ENCODE measurements at regions not wholly inside any gene's neighbourhood (a gene's known extent, or its start where the extent isn't known, plus 50 kb on each side); places are given as distances from the start of the nearest gene placed in this dataset.

DNA sequence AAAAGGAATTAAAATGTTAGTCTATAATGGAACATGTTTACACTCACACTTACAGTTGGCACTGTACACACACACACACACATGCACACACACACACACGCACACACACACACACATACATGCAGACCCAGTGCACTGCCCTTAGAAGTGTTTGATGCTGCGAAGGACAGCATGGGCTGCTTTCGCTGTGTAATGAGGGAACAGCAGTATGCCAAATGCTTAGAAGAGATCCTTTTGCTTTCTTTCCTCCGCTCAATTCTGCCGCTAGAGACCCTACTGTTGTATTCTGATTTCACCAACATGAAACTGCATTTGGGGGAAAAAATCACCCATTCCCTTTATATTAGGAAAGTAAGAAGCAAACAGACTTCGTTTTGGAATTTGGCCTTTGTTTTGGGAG, 217.9 kb downstream of the ENGASE start:
- H3K4me1 ChIP-seq (ENCODE audit: insufficient read depth, low read length): no peaks in the 10 kb centered on the region
- ATAC-seq: no peak
- BruUV-seq (replicated peaks): no TSS peak
- H3K27ac ChIP-seq (ENCODE audit: low read length): no peak overlapping the region
- CTCF ChIA-PET: no interaction called here
- peaks cover 81% of the 10 kb centered on the region for H3K27me3 ChIP-seq (ENCODE audit: low read length)
- no peaks in the 10 kb centered on the region for H3K79me2 ChIP-seq (ENCODE audit: low read length)
- H3K9me2 ChIP-seq (replicated peaks; ENCODE audit: low read length): no peaks in the 10 kb centered on the region
- TF ChIP-seq EZH2phosphoT487 (IDR thresholded peaks at IDR 0.05; ENCODE audit: borderline replicate concordance, low read length) (no peak), EZH2 (IDR thresholded peaks at IDR 0.05; ENCODE audit: low read length, unreplicated experiment) (no peak)
- TF ChIP-seq, protein P1, sequence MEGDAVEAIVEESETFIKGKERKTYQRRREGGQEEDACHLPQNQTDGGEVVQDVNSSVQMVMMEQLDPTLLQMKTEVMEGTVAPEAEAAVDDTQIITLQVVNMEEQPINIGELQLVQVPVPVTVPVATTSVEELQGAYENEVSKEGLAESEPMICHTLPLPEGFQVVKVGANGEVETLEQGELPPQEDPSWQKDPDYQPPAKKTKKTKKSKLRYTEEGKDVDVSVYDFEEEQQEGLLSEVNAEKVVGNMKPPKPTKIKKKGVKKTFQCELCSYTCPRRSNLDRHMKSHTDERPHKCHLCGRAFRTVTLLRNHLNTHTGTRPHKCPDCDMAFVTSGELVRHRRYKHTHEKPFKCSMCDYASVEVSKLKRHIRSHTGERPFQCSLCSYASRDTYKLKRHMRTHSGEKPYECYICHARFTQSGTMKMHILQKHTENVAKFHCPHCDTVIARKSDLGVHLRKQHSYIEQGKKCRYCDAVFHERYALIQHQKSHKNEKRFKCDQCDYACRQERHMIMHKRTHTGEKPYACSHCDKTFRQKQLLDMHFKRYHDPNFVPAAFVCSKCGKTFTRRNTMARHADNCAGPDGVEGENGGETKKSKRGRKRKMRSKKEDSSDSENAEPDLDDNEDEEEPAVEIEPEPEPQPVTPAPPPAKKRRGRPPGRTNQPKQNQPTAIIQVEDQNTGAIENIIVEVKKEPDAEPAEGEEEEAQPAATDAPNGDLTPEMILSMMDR (conservative IDR thresholded peaks at IDR 0.05; ENCODE audit: low read depth, low read length): no peak
- no peaks in the 10 kb centered on the region for H3K9me3 ChIP-seq (ENCODE audit: low read length)
- H4K20me1 ChIP-seq (ENCODE audit: low read length): 0 out of 2 replicates have a peak, but pooled peaks cover 4% of the 10 kb centered on the region
- no peak overlapping the region for H3K9ac ChIP-seq (ENCODE audit: low read length)
- no peaks in the 10 kb centered on the region for H3K36me3 ChIP-seq (ENCODE audit: low read depth, low read length)
- no peaks in the 10 kb centered on the region for H3F3A ChIP-seq (ENCODE audit: low read length, unreplicated experiment)
- H3K4me2 ChIP-seq (ENCODE audit: low read length): no peak overlapping the region
- POLR2A ChIA-PET (ENCODE audit: unreplicated experiment): no interaction called here
- intact Hi-C loops (cut with micrococcal nuclease): no loop called here
- H3K4me3 ChIP-seq (ENCODE audit: low read length): no peak overlapping the region
- no peak for DNase-seq
- H2AFZ ChIP-seq (ENCODE audit: low read length): no peak overlapping the region

DNA sequence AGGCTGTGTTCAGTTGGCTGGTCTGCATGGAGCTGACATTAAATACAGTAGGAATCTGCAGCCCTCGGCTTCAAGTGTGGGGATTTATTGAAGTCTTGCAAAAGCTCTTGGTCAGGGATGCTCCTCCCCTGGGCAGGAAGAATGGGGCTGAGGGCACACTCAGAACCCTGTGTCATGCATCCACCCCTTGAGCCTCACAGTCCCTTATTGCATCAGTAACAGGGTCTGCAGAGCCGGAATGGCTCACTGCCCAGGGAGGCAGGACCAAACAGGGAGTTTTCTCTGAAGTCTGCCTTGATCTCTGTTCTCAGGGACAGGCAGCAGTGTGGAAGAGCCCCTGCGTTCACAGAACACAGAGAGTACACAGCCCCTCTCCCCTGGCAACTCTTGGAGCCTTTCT, 216.8 kb downstream of the ENGASE start:
- H4K20me1 ChIP-seq (ENCODE audit: low read length): 0 out of 2 replicates have a peak, but pooled peaks cover 4% of the 10 kb centered on the region
- no peak overlapping the region for H2AFZ ChIP-seq (ENCODE audit: low read length)
- intact Hi-C loops (cut with micrococcal nuclease): no loop called here
- ATAC-seq (no peak), DNase-seq (no peak)
- no peaks in the 10 kb centered on the region for H3K36me3 ChIP-seq (ENCODE audit: low read depth, low read length)
- TF ChIP-seq EZH2phosphoT487 (IDR thresholded peaks at IDR 0.05; ENCODE audit: borderline replicate concordance, low read length): no peak
- TF ChIP-seq, protein P1 (conservative IDR thresholded peaks at IDR 0.05; ENCODE audit: low read depth, low read length): no peak
- TF ChIP-seq EZH2 (IDR thresholded peaks at IDR 0.05; ENCODE audit: low read length, unreplicated experiment): no peak
- ChIA-PET POLR2A (ENCODE audit: unreplicated experiment) (interaction anchor here (0.6 kb wide), 1 partner anchor 112 kb away, joined by 5 read pairs; no protein-coding TSS in a partner anchor), CTCF (no interaction called here)
- H3K4me3 ChIP-seq (ENCODE audit: low read length): no peak overlapping the region
- peaks cover 82% of the 10 kb centered on the region for H3K27me3 ChIP-seq (ENCODE audit: low read length)
- H3K4me2 ChIP-seq (ENCODE audit: low read length): no peak overlapping the region
- H3K27ac ChIP-seq (ENCODE audit: low read length): no peak overlapping the region
- no TSS peak for BruUV-seq (replicated peaks)
- H3K9me2 ChIP-seq (replicated peaks; ENCODE audit: low read length): no peaks in the 10 kb centered on the region
- H3K4me1 ChIP-seq (ENCODE audit: insufficient read depth, low read length): no peaks in the 10 kb centered on the region
- H3K9ac ChIP-seq (ENCODE audit: low read length): no peak overlapping the region
- H3K79me2 ChIP-seq (ENCODE audit: low read length): no peaks in the 10 kb centered on the region
- H3F3A ChIP-seq (ENCODE audit: low read length, unreplicated experiment): no peaks in the 10 kb centered on the region
- H3K9me3 ChIP-seq (ENCODE audit: low read length): no peaks in the 10 kb centered on the region

DNA sequence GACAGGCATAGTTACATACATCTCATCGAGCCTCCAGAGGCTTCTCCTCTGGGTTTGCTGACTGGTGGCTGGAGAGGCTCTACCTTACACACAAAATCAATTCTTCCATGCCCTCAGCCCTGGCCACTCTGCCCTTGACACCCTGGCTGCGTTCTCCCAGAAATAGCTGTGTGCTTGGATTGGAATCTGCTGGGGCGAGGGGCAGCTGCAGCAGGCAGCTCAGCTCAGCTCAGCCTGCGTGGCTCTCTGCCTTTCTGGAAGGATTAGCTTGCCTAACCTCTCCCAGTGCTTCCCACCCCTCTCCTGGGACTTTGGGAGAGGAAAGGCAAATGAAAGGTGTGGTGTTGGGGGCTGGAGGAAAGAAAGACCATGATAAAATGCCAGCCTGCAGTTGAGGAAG, 216.1 kb downstream of the ENGASE start:
- DNase-seq (no peak), ATAC-seq (no peak)
- no peak overlapping the region for H3K4me2 ChIP-seq (ENCODE audit: low read length)
- no peaks in the 10 kb centered on the region for H3K79me2 ChIP-seq (ENCODE audit: low read length)
- intact Hi-C loops (cut with micrococcal nuclease): no loop called here
- no peaks in the 10 kb centered on the region for H3K9me3 ChIP-seq (ENCODE audit: low read length)
- H3K4me1 ChIP-seq (ENCODE audit: insufficient read depth, low read length): no peaks in the 10 kb centered on the region
- no peaks in the 10 kb centered on the region for H3K9me2 ChIP-seq (replicated peaks; ENCODE audit: low read length)
- no peak overlapping the region for H2AFZ ChIP-seq (ENCODE audit: low read length)
- no TSS peak for BruUV-seq (replicated peaks)
- no peak for TF ChIP-seq EZH2 (IDR thresholded peaks at IDR 0.05; ENCODE audit: low read length, unreplicated experiment)
- no peak for TF ChIP-seq EZH2phosphoT487 (IDR thresholded peaks at IDR 0.05; ENCODE audit: borderline replicate concordance, low read length)
- TF ChIP-seq, protein P1 (conservative IDR thresholded peaks at IDR 0.05; ENCODE audit: low read depth, low read length): no peak
- ChIA-PET CTCF (no interaction called here), POLR2A (ENCODE audit: unreplicated experiment) (interaction anchor here (0.6 kb wide), 1 partner anchor 113 kb away, joined by 5 read pairs; no protein-coding TSS in a partner anchor)
- H3F3A ChIP-seq (ENCODE audit: low read length, unreplicated experiment): no peaks in the 10 kb centered on the region
- H3K27ac ChIP-seq (ENCODE audit: low read length): no peak overlapping the region
- no peaks in the 10 kb centered on the region for H3K36me3 ChIP-seq (ENCODE audit: low read depth, low read length)
- 0 out of 2 replicates have a peak, but pooled peaks cover 4% of the 10 kb centered on the region for H4K20me1 ChIP-seq (ENCODE audit: low read length)
- no peak overlapping the region for H3K9ac ChIP-seq (ENCODE audit: low read length)
- peaks cover 82% of the 10 kb centered on the region for H3K27me3 ChIP-seq (ENCODE audit: low read length)
- no peak overlapping the region for H3K4me3 ChIP-seq (ENCODE audit: low read length)
